NCI-H82 treated with DMSO at 0.1 percent for 48 hours (cell line): ENCODE measurements at regions not wholly inside any gene's neighbourhood (a gene's known extent, or its start where the extent isn't known, plus 50 kb on each side); places are given as distances from the start of the nearest gene placed in this dataset.

ENCODE experiments used
- DNase-seq: peaks from one replicate; lab custom pipeline; 2025; ENCODE audit not compliant: unreplicated experiment; lab: John Stamatoyannopoulos, UW

- peak; percentile 13 for DNase-seq
Observed at GRCh38 chr1:55658917-55659316, 443.8 kb upstream of the USP24 start.

DNA sequence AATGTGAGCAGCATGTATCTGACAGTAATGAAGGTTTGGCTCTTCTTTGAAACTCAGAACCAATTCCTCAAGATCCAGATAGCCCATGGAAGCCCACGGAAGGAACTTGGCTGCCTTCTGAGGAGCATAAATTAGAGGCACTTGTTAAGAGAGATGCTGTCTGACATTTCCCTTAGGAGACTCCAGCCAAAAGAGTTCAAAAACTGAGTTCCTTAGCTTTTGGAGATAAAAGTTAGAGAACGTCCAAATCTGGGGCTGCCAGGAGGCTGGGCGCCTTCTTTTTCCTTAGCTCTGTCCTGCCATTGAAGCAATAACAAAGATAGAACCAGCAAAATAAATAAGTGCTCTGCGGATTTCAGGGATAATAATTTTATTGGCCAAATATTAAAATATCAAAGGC lies 439.6 kb upstream of the USP24 start:
- no peak for DNase-seq

DNA sequence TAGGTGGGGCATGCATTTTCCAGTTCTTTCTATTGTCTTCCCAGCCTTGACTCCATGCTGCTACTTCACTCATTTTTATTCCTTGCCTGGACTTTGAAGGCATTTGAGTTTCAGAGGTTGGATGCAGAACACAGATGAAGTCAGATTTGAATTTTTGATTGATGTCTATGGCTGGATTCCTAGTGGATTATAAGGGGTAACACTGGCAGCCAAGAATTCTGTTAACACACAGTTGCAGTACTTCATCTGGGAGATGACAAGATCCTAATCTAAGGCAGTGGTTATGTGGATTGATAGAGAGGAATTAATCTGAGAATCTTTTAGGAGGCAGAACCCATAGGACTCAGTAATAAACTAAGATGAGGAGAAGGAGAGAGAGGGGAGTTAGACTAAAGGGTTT lies 439.0 kb upstream of the USP24 start:
- no peak for DNase-seq

- DNase-seq: no peak
Observed at GRCh38 chr1:55650444-55650843, 435.3 kb upstream of the USP24 start.

DNA sequence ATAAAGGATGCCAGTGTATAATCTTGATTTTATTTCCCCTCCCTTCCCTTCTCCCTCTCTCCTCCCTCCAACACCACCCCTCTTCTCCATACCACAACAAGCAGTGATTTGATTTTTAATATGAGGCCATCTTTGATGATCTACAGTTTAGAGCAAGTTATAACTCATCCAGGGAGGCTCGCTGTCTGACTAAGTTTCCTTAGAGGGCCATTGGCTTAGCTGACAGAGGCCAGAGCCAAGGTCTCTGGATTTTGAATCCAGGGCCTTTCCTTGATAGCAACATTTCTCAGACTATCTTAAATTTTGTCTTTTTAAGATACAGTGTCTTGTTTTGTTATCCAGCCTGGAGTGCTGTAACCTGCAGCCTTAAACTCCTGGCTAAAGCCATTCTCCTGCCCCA lies 431.0 kb upstream of the USP24 start:
- DNase-seq: no peak

DNA sequence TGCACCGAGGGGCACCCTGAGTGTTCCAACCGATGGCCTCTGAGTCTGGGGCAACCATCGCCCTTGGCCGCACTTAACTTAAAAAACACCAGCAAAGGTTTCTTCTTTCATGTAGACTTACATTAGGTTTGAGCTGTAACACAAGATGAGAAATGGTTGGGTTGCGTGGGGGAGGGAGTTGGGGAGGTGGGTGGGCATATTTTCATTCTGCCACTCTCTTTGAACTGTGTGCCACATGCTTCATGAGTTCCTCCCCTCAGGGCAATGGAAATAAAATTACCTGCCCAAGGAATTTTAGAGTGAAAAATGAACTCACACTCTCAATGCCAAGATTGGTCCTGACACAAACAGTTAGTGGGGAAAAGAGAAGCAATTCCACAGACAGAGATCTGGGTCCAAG lies 430.1 kb upstream of the USP24 start:
- DNase-seq: no peak

- DNase-seq: no peak
Observed at GRCh38 chr1:55641947-55642346, 426.8 kb upstream of the USP24 start.

- no peak for DNase-seq
Observed at GRCh38 chr1:55640708-55641473, 425.7 kb upstream of the USP24 start.

- DNase-seq: no peak
Observed at GRCh38 chr1:55639526-55639925, 424.4 kb upstream of the USP24 start.

DNA sequence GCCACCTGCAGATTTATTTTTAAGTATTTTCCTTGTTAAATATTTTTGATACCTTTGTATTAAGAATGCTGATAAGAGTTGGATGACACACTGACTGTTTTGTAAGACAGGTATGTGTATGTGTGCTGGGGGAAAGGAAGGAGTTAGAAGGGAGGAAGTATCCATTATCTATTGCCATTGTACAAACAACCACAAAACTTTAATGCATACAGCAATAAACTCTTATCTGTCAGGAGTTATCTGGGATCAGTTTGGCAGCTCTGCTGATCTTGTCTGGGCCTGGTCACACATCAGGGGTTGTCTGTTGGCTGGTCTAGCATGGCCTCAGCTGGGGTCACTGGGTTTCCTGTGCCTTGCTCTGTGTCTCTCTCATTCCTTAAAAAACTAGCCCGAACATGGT lies 423.9 kb upstream of the USP24 start:
- no peak for DNase-seq

DNA sequence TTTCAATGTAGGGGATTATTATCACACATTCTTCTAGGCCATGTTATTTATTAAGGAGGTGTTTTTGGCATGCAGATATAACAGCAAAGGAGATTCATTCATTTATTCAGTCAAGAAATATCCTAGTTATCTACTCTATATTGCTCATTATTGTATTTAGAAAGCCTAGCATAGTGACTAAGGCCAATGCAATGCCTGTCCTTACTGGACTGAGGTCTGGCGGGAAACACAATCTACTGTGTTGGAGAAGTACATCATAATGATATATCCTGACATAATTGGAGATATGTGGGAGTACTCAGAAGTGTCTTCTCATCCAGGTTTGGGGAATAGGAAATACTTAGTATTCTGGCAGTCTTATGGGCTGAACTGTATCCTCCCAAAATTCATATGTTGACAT lies 421.5 kb upstream of the USP24 start:
- no peak for DNase-seq

GRCh38 chr1:55635856-55636255 lies 420.7 kb upstream of the USP24 start:
- no peak for DNase-seq

- DNase-seq: no peak
Observed at GRCh38 chr1:55634516-55634915, 419.4 kb upstream of the USP24 start.

GRCh38 chr1:55632906-55633305 lies 417.7 kb upstream of the USP24 start:
- DNase-seq: no peak

GRCh38 chr1:55632058-55632457 lies 416.9 kb upstream of the USP24 start:
- no peak for DNase-seq

DNA sequence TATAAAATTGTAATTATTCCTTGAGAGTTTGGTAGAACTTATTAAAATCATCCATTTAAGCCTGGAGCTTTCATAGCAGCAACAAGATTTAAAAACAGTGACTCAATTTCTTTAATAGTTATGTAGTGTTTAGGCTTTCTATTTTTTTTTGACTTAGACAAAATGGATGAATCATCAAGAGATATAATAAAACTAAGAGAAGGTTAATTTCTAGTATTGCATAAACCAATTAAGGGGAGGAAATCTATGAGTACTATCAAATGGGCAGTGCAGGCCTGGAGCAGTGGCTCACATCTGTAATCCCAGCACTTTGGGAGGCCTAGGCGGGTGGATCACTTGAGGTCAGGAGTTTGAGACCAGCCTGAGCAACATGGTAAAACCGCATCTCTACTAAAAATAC lies 416.3 kb upstream of the USP24 start:
- no peak for DNase-seq

DNA sequence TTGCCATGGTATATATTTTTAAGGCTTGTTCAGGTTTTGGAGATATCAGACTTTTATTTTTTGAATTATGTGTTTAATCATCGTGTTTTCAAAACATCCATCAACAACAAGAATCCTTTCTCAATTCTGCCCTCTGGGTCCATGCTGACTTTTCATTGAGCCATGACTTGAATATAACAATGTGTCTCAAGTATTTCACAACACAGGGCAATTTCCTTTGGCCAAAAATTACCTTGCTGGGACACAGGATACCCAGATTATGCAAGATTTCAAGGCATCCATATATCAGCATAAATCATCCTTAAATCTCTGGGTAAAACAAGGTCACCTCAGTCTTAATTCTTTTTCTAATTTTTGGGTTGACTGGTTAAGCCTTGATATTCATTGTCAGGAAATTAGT lies 411.2 kb upstream of the USP24 start:
- no peak for DNase-seq

- no peak for DNase-seq
Observed at GRCh38 chr1:55624766-55625165, 409.6 kb upstream of the USP24 start.

- no peak for DNase-seq
Observed at GRCh38 chr1:55623311-55623710, 408.1 kb upstream of the USP24 start.

DNA sequence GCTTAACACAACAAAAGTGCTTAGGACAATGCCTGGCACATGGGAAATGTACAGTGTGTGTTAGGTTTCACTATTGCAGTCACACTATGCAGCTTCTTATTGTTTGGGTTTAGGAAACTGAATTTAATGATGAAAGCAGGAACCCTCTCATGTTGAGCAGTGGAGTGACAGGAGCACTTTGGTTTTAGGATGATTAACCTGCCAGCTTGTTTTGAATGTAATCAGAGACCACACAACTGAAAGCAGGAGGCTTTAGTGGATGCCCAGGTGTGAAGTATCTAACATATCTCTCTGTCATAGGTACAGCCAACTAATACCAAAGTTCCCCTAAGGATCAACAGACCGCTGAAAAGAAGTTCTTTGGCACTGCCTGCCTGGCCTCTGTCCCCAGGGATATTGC lies 406.9 kb upstream of the USP24 start:
- DNase-seq: no peak

GRCh38 chr1:55618199-55618598 lies 403.0 kb upstream of the USP24 start:
- DNase-seq: no peak

GRCh38 chr1:55617288-55617982 lies 402.3 kb upstream of the USP24 start:
- DNase-seq: no peak

DNA sequence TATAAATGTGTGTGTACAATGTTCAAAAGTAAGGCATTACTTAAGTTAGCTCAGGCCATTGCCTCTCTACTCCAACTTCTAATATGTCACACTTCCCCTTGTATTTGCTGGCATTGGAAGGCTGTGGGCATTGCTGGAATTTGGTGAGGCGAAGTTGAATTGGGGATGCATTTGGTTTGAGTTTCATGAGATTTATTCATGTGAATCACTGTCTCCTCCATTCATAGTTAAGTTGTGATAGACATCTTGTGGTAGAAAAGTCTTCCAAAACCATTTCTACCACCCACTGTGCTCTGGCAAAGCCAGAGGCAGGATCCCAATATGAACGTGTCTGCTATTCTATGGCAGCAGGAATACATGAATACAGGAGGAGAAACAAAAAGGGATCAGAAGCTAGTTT lies 397.8 kb upstream of the USP24 start:
- DNase-seq: no peak
